H1 (cell line): ENCODE measurements at regions not wholly inside any gene's neighbourhood (a gene's known extent, or its start where the extent isn't known, plus 50 kb on each side); places are given as distances from the start of the nearest gene placed in this dataset.

Experiments used
- CTCF ChIA-PET: fragments of 300-600 bp; sonication (Branson Sonifier 250); formaldehyde crosslinking; loops from one replicate; lab custom pipeline; 2021; ENCODE audit not compliant: partially characterized antibody; lab: Charles Lee
- POLR2A ChIA-PET: fragments of 300-600 bp; sonication (Branson Sonifier 250); formaldehyde crosslinking; loops from one replicate; lab custom pipeline; 2021; ENCODE audit warnings: inconsistent platforms; ENCODE audit not compliant: partially characterized antibody; lab: Charles Lee
- DNase-seq, 2 experiments: peaks; one replicate each; pipeline versions ENCODE4 v3.0.0 to v3.0.0-alpha.2; 2010 to 2022; ENCODE audit warnings: low spot score in 2 of 2, low read depth in 1 of 2, mixed read lengths in 1 of 2
- FAIRE-seq: peaks from 2 replicates; lab custom pipeline; 2011; peaks lifted over from hg19 to GRCh38; lab: Jason Lieb, UNC
- H2AFZ ChIP-seq: 2 replicates; pipeline ENCODE4 v1.8.1; 2012; ENCODE audit warnings: low read length, inconsistent platforms
- H2AK5ac ChIP-seq: 2 replicates; pipeline ENCODE4 v1.6.1; 2013; ENCODE audit warnings: low read depth, low read length
- H2BK120ac ChIP-seq: replicated peaks from 2 replicates; pipeline ENCODE3; 2013; ENCODE audit warnings: low read depth, low read length, inconsistent platforms
- H2BK12ac ChIP-seq: 2 replicates; pipeline ENCODE4 v1.6.1; 2013; ENCODE audit warnings: low read depth, low read length
- H2BK15ac ChIP-seq: 2 replicates; pipeline ENCODE4 v1.6.1; 2013; ENCODE audit warnings: low read length
- H2BK20ac ChIP-seq: 2 replicates; pipeline ENCODE4 v1.6.1; 2013; ENCODE audit warnings: low read length
- H2BK5ac ChIP-seq: 2 replicates; pipeline ENCODE4 v1.6.1; 2013; ENCODE audit warnings: low read depth, low read length
- H3K14ac ChIP-seq: 2 replicates; pipeline ENCODE4 v1.6.1; 2013; ENCODE audit warnings: inconsistent platforms; ENCODE audit not compliant: insufficient read length
- H3K18ac ChIP-seq: 2 replicates; pipeline ENCODE4 v1.6.1; 2013; ENCODE audit warnings: low read length; ENCODE audit errors: extremely low read depth
- H3K23ac ChIP-seq: 2 replicates; pipeline ENCODE4 v1.6.1; 2013; ENCODE audit warnings: inconsistent platforms; ENCODE audit not compliant: insufficient read length
- H3K23me2 ChIP-seq: 2 replicates; pipeline ENCODE4 v1.6.1; 2013; ENCODE audit warnings: low read depth, low read length
- H3K27ac ChIP-seq: 2 replicates; pipeline ENCODE4 v1.6.1; 2011; ENCODE audit warnings: low read depth, low read length, inconsistent platforms
- H3K27me3 ChIP-seq, 4 experiments: replicated peaks in 1 of 4; 1 replicate in 1 of 4; 2 replicates in 3 of 4; pipeline versions ENCODE4 v1.6.1 to v1.8.1; 2011 to 2013; ENCODE audit warnings: low read length in 3 of 4, mild to moderate bottlenecking in 3 of 4, inconsistent platforms in 2 of 4, mixed read lengths in 2 of 4, moderate library complexity in 1 of 4; ENCODE audit not compliant: control insufficient read depth in 3 of 4, insufficient read depth in 3 of 4; ENCODE audit errors: extremely low read depth in 1 of 4
- H3K36me3 ChIP-seq, 4 experiments: 2 replicates each; pipeline versions ENCODE4 v1.6.1 to v1.8.1; 2011 to 2013; ENCODE audit warnings: mild to moderate bottlenecking in 4 of 4, low read length in 3 of 4, moderate library complexity in 2 of 4, control low read depth in 1 of 4, inconsistent platforms in 1 of 4; ENCODE audit not compliant: insufficient read depth in 4 of 4, control insufficient read depth in 2 of 4
- H3K4ac ChIP-seq: replicated peaks from 2 replicates; pipeline ENCODE3; 2013; ENCODE audit warnings: low read length, low read depth, mixed read lengths, inconsistent platforms; ENCODE audit not compliant: insufficient read length
- H3K4me1 ChIP-seq, 4 experiments: replicated peaks in 1 of 4; 1 replicate in 1 of 4; 2 replicates in 3 of 4; pipeline versions ENCODE4 v1.6.1 to v1.8.1; 2011 to 2013; ENCODE audit warnings: low read length in 3 of 4, inconsistent platforms in 2 of 4, mixed read lengths in 1 of 4; ENCODE audit not compliant: insufficient read depth in 4 of 4, control insufficient read depth in 3 of 4
- H3K4me2 ChIP-seq, 2 experiments: 2 replicates each; pipeline versions ENCODE4 v1.6.1 to v1.8.1; 2011 to 2013; ENCODE audit warnings: low read depth in 2 of 2, low read length in 2 of 2, control low read depth in 1 of 2, inconsistent platforms in 1 of 2, mild to moderate bottlenecking in 1 of 2; ENCODE audit not compliant: insufficient read depth in 1 of 2
- H3K4me3 ChIP-seq, 4 experiments: fragments of 200-600, 300-600 bp in 1 of 4; sonication (generic), shearing (Covaris generic), sonication (Bioruptor Twin) in 1 of 4; 2 replicates each; pipeline versions ENCODE4 v1.5.1 to v1.8.1; 2011 to 2016; ENCODE audit warnings: low read length in 4 of 4, low read depth in 3 of 4, control low read depth in 2 of 4, inconsistent platforms in 2 of 4, mild to moderate bottlenecking in 2 of 4, mixed read lengths in 1 of 4, moderate library complexity in 1 of 4; ENCODE audit not compliant: insufficient read depth in 2 of 4; ENCODE audit errors: extremely low read depth in 1 of 4
- H3K56ac ChIP-seq: replicated peaks from 2 replicates; pipeline ENCODE3; 2013; ENCODE audit warnings: low read depth, mild to moderate bottlenecking, mixed read lengths, low read length, inconsistent platforms; ENCODE audit not compliant: insufficient read length
- H3K79me1 ChIP-seq: 2 replicates; pipeline ENCODE4 v1.6.1; 2013; ENCODE audit warnings: low read depth, low read length, control low read depth
- H3K79me2 ChIP-seq, 2 experiments: 2 replicates each; pipeline versions ENCODE4 v1.6.1 to v1.8.1; 2012 to 2013; ENCODE audit warnings: low read length in 2 of 2, mild to moderate bottlenecking in 2 of 2, inconsistent platforms in 1 of 2; ENCODE audit not compliant: insufficient read depth in 2 of 2, control insufficient read depth in 1 of 2
- H3K9ac ChIP-seq, 4 experiments: replicated peaks in 1 of 4; 1 replicate in 1 of 4; 2 replicates in 3 of 4; pipeline versions ENCODE4 v1.6.1 to v1.8.1; 2011 to 2013; ENCODE audit warnings: low read depth in 3 of 4, low read length in 3 of 4, control low read depth in 2 of 4, mild to moderate bottlenecking in 2 of 4, moderate library complexity in 2 of 4, inconsistent platforms in 1 of 4; ENCODE audit errors: extremely low read depth in 1 of 4
- H3K9me3 ChIP-seq, 2 experiments: 2 replicates each; pipeline versions ENCODE4 v1.6.1 to v1.8.1; 2012 to 2013; ENCODE audit warnings: mild to moderate bottlenecking in 2 of 2, moderate library complexity in 2 of 2, control low read depth in 1 of 2, inconsistent platforms in 1 of 2, low read depth in 1 of 2, low read length in 1 of 2, mixed read lengths in 1 of 2; ENCODE audit not compliant: insufficient read depth in 2 of 2
- H4K20me1 ChIP-seq, 2 experiments: replicated peaks in 1 of 2; 2 replicates each; pipeline versions ENCODE3 to v1.8.1; 2011 to 2013; ENCODE audit warnings: inconsistent platforms in 2 of 2, low read length in 2 of 2, mild to moderate bottlenecking in 1 of 2; ENCODE audit not compliant: insufficient read depth in 2 of 2, control insufficient read depth in 1 of 2
- H4K5ac ChIP-seq: 2 replicates; pipeline ENCODE4 v1.6.1; 2013; ENCODE audit warnings: low read length, low read depth, mixed read lengths, inconsistent platforms; ENCODE audit not compliant: insufficient read length
- H4K8ac ChIP-seq: 2 replicates; pipeline ENCODE4 v1.8.0; 2013; ENCODE audit warnings: mild to moderate bottlenecking, moderate library complexity, low read length, inconsistent platforms; ENCODE audit not compliant: insufficient read depth; ENCODE audit errors: extremely low read depth
- H4K91ac ChIP-seq: replicated peaks from 2 replicates; pipeline ENCODE3; 2013; ENCODE audit warnings: low read length, mixed read lengths, inconsistent platforms; ENCODE audit not compliant: insufficient read length
- CTBP2 ChIP-seq: IDR thresholded peaks from 2 replicates; pipeline ENCODE4 v1.7.0; 2011; ENCODE audit warnings: borderline replicate concordance, mild to moderate bottlenecking, moderate library complexity, mixed read lengths, low read length; ENCODE audit not compliant: insufficient read depth, insufficient read length
- GTF2F1 ChIP-seq: IDR thresholded peaks from 2 replicates; pipeline ENCODE4 v1.6.1; 2012; ENCODE audit warnings: low read depth, low read length, improper control_type of control experiment, borderline replicate concordance
- HDAC2 ChIP-seq, 2 experiments: fragments of 300-600 bp in 1 of 2; sonication (generic) in 1 of 2; IDR thresholded peaks; 2 replicates each; pipeline ENCODE4 v1.6.1; 2011 to 2012; ENCODE audit warnings: low read depth in 2 of 2, low read length in 2 of 2, mild to moderate bottlenecking in 2 of 2, moderate library complexity in 2 of 2, borderline replicate concordance in 1 of 2, inconsistent platforms in 1 of 2
- RAD21 ChIP-seq, 2 experiments: IDR thresholded peaks in 1 of 2; conservative IDR thresholded peaks in 1 of 2; 2 replicates each; pipeline ENCODE4 v1.6.1; 2011; ENCODE audit warnings: low read depth in 2 of 2, low read length in 2 of 2, improper control_type of control experiment in 1 of 2, inconsistent platforms in 1 of 2, mild to moderate bottlenecking in 1 of 2, moderate library complexity in 1 of 2
- RFX5 ChIP-seq: IDR thresholded peaks from 2 replicates; pipeline ENCODE4 v1.6.1; 2011; ENCODE audit warnings: low read depth, low read length, improper control_type of control experiment, borderline replicate concordance
- SUZ12 ChIP-seq: fragments of 200-600 bp; sonication (generic); IDR thresholded peaks from 2 replicates; pipeline ENCODE4 v1.6.1; 2012; ENCODE audit warnings: mild to moderate bottlenecking, inconsistent platforms, low read length, moderate library complexity, mixed read lengths
- TAF1 ChIP-seq: IDR thresholded peaks from 2 replicates; pipeline ENCODE4 v1.6.1; 2011; ENCODE audit warnings: mild to moderate bottlenecking, low read depth, low read length
- TEAD4 ChIP-seq: IDR thresholded peaks from 2 replicates; pipeline ENCODE4 v1.6.1; 2012; ENCODE audit warnings: low read depth, low read length, inconsistent platforms, mixed read lengths
- WGBS, 2 experiments: shearing (Covaris generic) in 1 of 2; methylation state at CpG; one replicate each; pipeline versions ENCODE4 v1.1.6 to v1.1.7; 2013 to 2015; ENCODE audit warnings: low lambda C conversion rate in 2 of 2, mixed read lengths in 2 of 2, inconsistent platforms in 1 of 2, low coverage in 1 of 2, missing lambda C conversion rate in 1 of 2; ENCODE audit not compliant: insufficient replicate concordance in 2 of 2, insufficient coverage in 1 of 2, insufficient read length in 1 of 2; ENCODE audit errors: extremely low coverage in 1 of 2, missing lambda C conversion rate in 1 of 2; 5-methylcytosine and 5-hydroxymethylcytosine counted together

- H2BK15ac ChIP-seq = no peak overlapping the region
- no peaks in the 10 kb centered on the region for H3K36me3 ChIP-seq
- H3K9ac ChIP-seq = no peak overlapping the region
- TF ChIP-seq TAF1 = no peak
- no peak for TF ChIP-seq RAD21 (IDR thresholded peaks at IDR 0.05 in 1 of 2, conservative IDR thresholded peaks at IDR 0.05 in 1 of 2; ENCODE audit: low read depth in 2 of 2, low read length in 2 of 2)
- no peak for TF ChIP-seq TEAD4
- TF ChIP-seq CTBP2 = no peak
- TF ChIP-seq GTF2F1 = no peak
- TF ChIP-seq HDAC2 (IDR thresholded peaks at IDR 0.05; ENCODE audit: borderline replicate concordance in 1 of 2, low read depth in 2 of 2, low read length in 2 of 2) = no peak
- TF ChIP-seq SUZ12 = no peak
- no peak for TF ChIP-seq RFX5
- TF ChIP-seq, all 59 proteins: peak for 0
- H3K4me3 ChIP-seq = no peak overlapping the region
- no peak overlapping the region for H2BK20ac ChIP-seq
- no peak overlapping the region for H3K23ac ChIP-seq
- H3K14ac ChIP-seq = no peak overlapping the region
- H2BK5ac ChIP-seq = no peak overlapping the region
- no peaks in the 10 kb centered on the region for H3K79me2 ChIP-seq
- no peak overlapping the region for H4K8ac ChIP-seq
- no peak overlapping the region for H4K91ac ChIP-seq
- H4K20me1 ChIP-seq = no peaks in the 10 kb centered on the region
- no peaks in the 10 kb centered on the region for H3K23me2 ChIP-seq
- H4K5ac ChIP-seq = no peak overlapping the region
- H3K18ac ChIP-seq = no peak overlapping the region
- no peak for DNase-seq
- no peak for FAIRE-seq
- H3K4ac ChIP-seq = no peak overlapping the region
- no peaks in the 10 kb centered on the region for H3K79me1 ChIP-seq
- H3K4me2 ChIP-seq = no peak overlapping the region
- no peak overlapping the region for H2BK120ac ChIP-seq
- WGBS, 2 experiments = 81% methylated on average over 2 of the region's 2 CpGs; no CpG with 5 or more reads in 1 of the 2 experiments
- CTCF ChIA-PET = no interaction called here
- no peak overlapping the region for H2AK5ac ChIP-seq
- no peak overlapping the region for H3K27ac ChIP-seq
- POLR2A ChIA-PET = no interaction called here
- H3K56ac ChIP-seq = no peak overlapping the region
- H3K4me1 ChIP-seq = peaks cover 0 to 4% (median 1%) of the 10 kb centered on the region in 4 experiments; a peak in 2 of 7 replicates
- no peaks in the 10 kb centered on the region for H3K9me3 ChIP-seq
- no peak overlapping the region for H2AFZ ChIP-seq
- H3K27me3 ChIP-seq = no peaks in the 10 kb centered on the region
- H2BK12ac ChIP-seq = no peak overlapping the region
Observed at GRCh38 chr2:5515693-5516092, 176.5 kb upstream of the SOX11 start.
